ENCODE measurements at regions not wholly inside any gene's neighbourhood (a gene's known extent, or its start where the extent isn't known, plus 50 kb on each side); places are given as distances from the start of the nearest gene placed in this dataset.

GRCh38 chr6:95866732-95867131 is 149.0 kb upstream of the FUT9 start:
- TF ChIP-seq CHD4 (IDR thresholded peaks at IDR 0.05) (no peak), CTCF (IDR thresholded peaks at IDR 0.05 in 2 of 3, conservative IDR thresholded peaks at IDR 0.05 in 1 of 3; ENCODE audit: control insufficient read depth in 2 of 3, extremely low read depth in 1 of 3, insufficient read depth in 1 of 3, low read depth in 3 of 3, low read length in 3 of 3) (peak; percentile 32 to 56 (median 45); a peak in 4 of 6 replicates), SIN3A (IDR thresholded peaks at IDR 0.05; ENCODE audit: low read depth, low read length) (no peak)
- TF ChIP-seq, protein P1, sequence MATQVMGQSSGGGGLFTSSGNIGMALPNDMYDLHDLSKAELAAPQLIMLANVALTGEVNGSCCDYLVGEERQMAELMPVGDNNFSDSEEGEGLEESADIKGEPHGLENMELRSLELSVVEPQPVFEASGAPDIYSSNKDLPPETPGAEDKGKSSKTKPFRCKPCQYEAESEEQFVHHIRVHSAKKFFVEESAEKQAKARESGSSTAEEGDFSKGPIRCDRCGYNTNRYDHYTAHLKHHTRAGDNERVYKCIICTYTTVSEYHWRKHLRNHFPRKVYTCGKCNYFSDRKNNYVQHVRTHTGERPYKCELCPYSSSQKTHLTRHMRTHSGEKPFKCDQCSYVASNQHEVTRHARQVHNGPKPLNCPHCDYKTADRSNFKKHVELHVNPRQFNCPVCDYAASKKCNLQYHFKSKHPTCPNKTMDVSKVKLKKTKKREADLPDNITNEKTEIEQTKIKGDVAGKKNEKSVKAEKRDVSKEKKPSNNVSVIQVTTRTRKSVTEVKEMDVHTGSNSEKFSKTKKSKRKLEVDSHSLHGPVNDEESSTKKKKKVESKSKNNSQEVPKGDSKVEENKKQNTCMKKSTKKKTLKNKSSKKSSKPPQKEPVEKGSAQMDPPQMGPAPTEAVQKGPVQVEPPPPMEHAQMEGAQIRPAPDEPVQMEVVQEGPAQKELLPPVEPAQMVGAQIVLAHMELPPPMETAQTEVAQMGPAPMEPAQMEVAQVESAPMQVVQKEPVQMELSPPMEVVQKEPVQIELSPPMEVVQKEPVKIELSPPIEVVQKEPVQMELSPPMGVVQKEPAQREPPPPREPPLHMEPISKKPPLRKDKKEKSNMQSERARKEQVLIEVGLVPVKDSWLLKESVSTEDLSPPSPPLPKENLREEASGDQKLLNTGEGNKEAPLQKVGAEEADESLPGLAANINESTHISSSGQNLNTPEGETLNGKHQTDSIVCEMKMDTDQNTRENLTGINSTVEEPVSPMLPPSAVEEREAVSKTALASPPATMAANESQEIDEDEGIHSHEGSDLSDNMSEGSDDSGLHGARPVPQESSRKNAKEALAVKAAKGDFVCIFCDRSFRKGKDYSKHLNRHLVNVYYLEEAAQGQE (IDR thresholded peaks at IDR 0.05; ENCODE audit: low read depth, low read length) = no peak

Data from GM12878 (cell line).